ENCODE measurements at regions not wholly inside any gene's neighbourhood (a gene's known extent, or its start where the extent isn't known, plus 50 kb on each side); places are given as distances from the start of the nearest gene placed in this dataset.

DNA sequence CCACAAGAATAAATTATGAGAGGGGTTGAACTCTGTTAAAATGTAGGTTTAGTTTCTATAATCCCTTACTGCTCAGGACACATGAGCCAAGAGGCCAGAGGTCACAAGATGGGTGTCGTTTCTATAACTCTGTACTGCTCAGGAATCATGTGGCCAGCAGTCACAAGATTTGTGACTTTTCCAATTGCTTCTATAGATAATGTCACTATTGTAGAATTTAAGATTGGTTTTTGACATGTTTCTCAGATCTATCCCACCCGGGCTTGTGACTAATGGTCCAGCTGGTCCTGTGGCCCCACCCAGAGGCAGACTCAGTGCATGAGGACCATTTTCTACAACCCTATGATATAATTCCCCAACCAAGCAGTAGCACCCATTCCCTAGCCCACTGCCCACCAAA, 662.0 kb upstream of the KLF12 start:
- Histone ChIP-seq H3K27ac (ENCODE audit: insufficient read depth, low read length) (no peak overlapping the region), H3K9me3 (ENCODE audit: control insufficient read depth, insufficient read depth, low read depth, low read length) (no peaks in the 10 kb centered on the region), H3K4me2 (ENCODE audit: extremely low read depth, insufficient read depth, low read length) (no peak overlapping the region), H3K27me3 (ENCODE audit: control insufficient read depth, insufficient read depth, low read length) (no peaks in the 10 kb centered on the region), H3K9ac (ENCODE audit: insufficient read depth, low read length) (no peak overlapping the region), H3K4me3 (replicated peaks in 1 of 4; ENCODE audit: control extremely low read depth in 1 of 4, insufficient read depth in 1 of 4, low read depth in 3 of 4, low read length in 4 of 4) (no peak overlapping the region), H3K4me1 (ENCODE audit: control insufficient read depth, extremely low read depth, insufficient read depth, low read length) (no peaks in the 10 kb centered on the region), H3K79me2 (ENCODE audit: control insufficient read depth, insufficient read depth, low read length) (no peaks in the 10 kb centered on the region), H2AFZ (ENCODE audit: low read length) (no peak overlapping the region), H3K36me3 (ENCODE audit: control insufficient read depth, insufficient read depth, low read length) (no peaks in the 10 kb centered on the region), H4K20me1 (ENCODE audit: control insufficient read depth, extremely low read depth, insufficient read depth, low read length) (no peaks in the 10 kb centered on the region)
- DNase-seq (ENCODE audit: low read depth in 2 of 2): peak in 1 of 2 donors; percentile 10
- TF ChIP-seq EZH2 (IDR thresholded peaks at IDR 0.05; ENCODE audit: low read length, missing control alignments) (no peak), CTCF (conservative IDR thresholded peaks at IDR 0.05 in 1 of 2, IDR thresholded peaks at IDR 0.05 in 1 of 2; ENCODE audit: low read depth in 1 of 2, low read length in 2 of 2) (peak in 1 of 2 donors; percentile 17)

DNA sequence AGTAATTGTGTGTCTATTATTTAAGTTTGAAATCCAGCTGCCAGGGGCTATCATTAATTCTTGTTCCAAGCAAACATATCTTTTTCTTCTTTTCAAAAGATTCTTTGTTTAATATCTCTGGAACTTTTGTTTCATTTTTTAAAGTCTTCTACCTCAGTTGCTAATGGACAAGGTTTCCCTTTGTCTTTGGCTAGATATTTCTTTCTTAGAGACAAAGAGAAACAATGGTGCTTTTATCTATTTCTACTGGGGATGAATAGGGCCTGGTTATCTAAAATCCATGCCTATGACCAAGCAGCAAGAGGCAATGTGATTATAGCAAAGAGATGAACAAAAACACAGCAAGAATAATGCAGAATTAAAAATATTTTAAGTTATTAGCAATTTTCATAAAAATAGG, 661.3 kb upstream of the KLF12 start:
- H3K27me3 ChIP-seq (ENCODE audit: control insufficient read depth, insufficient read depth, low read length): no peaks in the 10 kb centered on the region
- no peak overlapping the region for H3K9ac ChIP-seq (ENCODE audit: insufficient read depth, low read length)
- no peaks in the 10 kb centered on the region for H3K4me1 ChIP-seq (ENCODE audit: control insufficient read depth, extremely low read depth, insufficient read depth, low read length)
- no peak overlapping the region for H3K4me3 ChIP-seq (replicated peaks in 1 of 4; ENCODE audit: control extremely low read depth in 1 of 4, insufficient read depth in 1 of 4, low read depth in 3 of 4, low read length in 4 of 4)
- TF ChIP-seq EZH2 (IDR thresholded peaks at IDR 0.05; ENCODE audit: low read length, missing control alignments) (no peak), CTCF (conservative IDR thresholded peaks at IDR 0.05 in 1 of 2, IDR thresholded peaks at IDR 0.05 in 1 of 2; ENCODE audit: low read depth in 1 of 2, low read length in 2 of 2) (no peak)
- H4K20me1 ChIP-seq (ENCODE audit: control insufficient read depth, extremely low read depth, insufficient read depth, low read length): no peaks in the 10 kb centered on the region
- DNase-seq (ENCODE audit: low read depth in 2 of 2): no peak
- H3K79me2 ChIP-seq (ENCODE audit: control insufficient read depth, insufficient read depth, low read length): no peaks in the 10 kb centered on the region
- H3K36me3 ChIP-seq (ENCODE audit: control insufficient read depth, insufficient read depth, low read length): no peaks in the 10 kb centered on the region
- H3K4me2 ChIP-seq (ENCODE audit: extremely low read depth, insufficient read depth, low read length): no peak overlapping the region
- no peaks in the 10 kb centered on the region for H3K9me3 ChIP-seq (ENCODE audit: control insufficient read depth, insufficient read depth, low read depth, low read length)
- H2AFZ ChIP-seq (ENCODE audit: low read length): no peak overlapping the region
- H3K27ac ChIP-seq (ENCODE audit: insufficient read depth, low read length): no peak overlapping the region

GRCh38 chr13:74794582-74794981, 660.4 kb upstream of the KLF12 start:
- Histone ChIP-seq H3K4me1 (ENCODE audit: control insufficient read depth, extremely low read depth, insufficient read depth, low read length) (no peaks in the 10 kb centered on the region), H3K36me3 (ENCODE audit: control insufficient read depth, insufficient read depth, low read length) (no peaks in the 10 kb centered on the region), H3K9ac (ENCODE audit: insufficient read depth, low read length) (no peak overlapping the region), H3K4me3 (replicated peaks in 1 of 4; ENCODE audit: control extremely low read depth in 1 of 4, insufficient read depth in 1 of 4, low read depth in 3 of 4, low read length in 4 of 4) (no peak overlapping the region), H3K27me3 (ENCODE audit: control insufficient read depth, insufficient read depth, low read length) (no peaks in the 10 kb centered on the region), H3K79me2 (ENCODE audit: control insufficient read depth, insufficient read depth, low read length) (no peaks in the 10 kb centered on the region), H2AFZ (ENCODE audit: low read length) (no peak overlapping the region), H4K20me1 (ENCODE audit: control insufficient read depth, extremely low read depth, insufficient read depth, low read length) (no peaks in the 10 kb centered on the region), H3K4me2 (ENCODE audit: extremely low read depth, insufficient read depth, low read length) (no peak overlapping the region), H3K27ac (ENCODE audit: insufficient read depth, low read length) (no peak overlapping the region), H3K9me3 (ENCODE audit: control insufficient read depth, insufficient read depth, low read depth, low read length) (no peaks in the 10 kb centered on the region)
- TF ChIP-seq CTCF (conservative IDR thresholded peaks at IDR 0.05 in 1 of 2, IDR thresholded peaks at IDR 0.05 in 1 of 2; ENCODE audit: low read depth in 1 of 2, low read length in 2 of 2): peak in 1 of 2 donors; percentile 9
- TF ChIP-seq EZH2 (IDR thresholded peaks at IDR 0.05; ENCODE audit: low read length, missing control alignments): no peak
- peak in 1 of 2 donors; percentile 12 for DNase-seq (ENCODE audit: low read depth in 2 of 2)

All from fibroblast of lung (primary cell).